KMS-11 (cell line): ENCODE measurements at regions not wholly inside any gene's neighbourhood (a gene's known extent, or its start where the extent isn't known, plus 50 kb on each side); places are given as distances from the start of the nearest gene placed in this dataset.

Source experiments
- H2AFZ ChIP-seq: fragments of 200-600 bp; sonication (generic); 2 replicates; pipeline ENCODE4 v1.6.1; 2016; ENCODE audit warnings: antibody characterized with exemption, mixed run types, low read depth
- H3K27ac ChIP-seq: fragments of 200-600 bp; sonication (generic); 2 replicates; pipeline ENCODE4 v1.6.1; 2016; ENCODE audit warnings: mild to moderate bottlenecking, mixed run types
- H3K27me3 ChIP-seq: fragments of 200-600 bp; sonication (generic); 2 replicates; pipeline ENCODE4 v1.6.1; 2017; ENCODE audit warnings: mild to moderate bottlenecking, low read depth, mixed run types, moderate library complexity; ENCODE audit not compliant: insufficient read depth
- H3K36me3 ChIP-seq: fragments of 200-600 bp; sonication (generic); 2 replicates; pipeline ENCODE4 v1.6.1; 2017; ENCODE audit warnings: mild to moderate bottlenecking, mixed run types; ENCODE audit not compliant: insufficient read depth
- H3K4me1 ChIP-seq: fragments of 200-600 bp; sonication (generic); 2 replicates; pipeline ENCODE4 v1.6.1; 2016; ENCODE audit warnings: mild to moderate bottlenecking, low read depth, mixed run types; ENCODE audit not compliant: poor library complexity, severe bottlenecking
- H3K4me2 ChIP-seq: fragments of 200-600 bp; sonication (generic); 2 replicates; pipeline ENCODE4 v1.7.0; 2016; ENCODE audit warnings: mild to moderate bottlenecking, mixed run types
- H3K4me3 ChIP-seq: fragments of 200-600 bp; sonication (generic); IDR thresholded peaks from 2 replicates; pipeline ENCODE4 v1.6.1; 2017; ENCODE audit warnings: low read depth, low read length, mixed read lengths; ENCODE audit not compliant: insufficient read depth
- H3K79me2 ChIP-seq: fragments of 200-600 bp; sonication (generic); 2 replicates; pipeline ENCODE4 v1.6.1; 2016; ENCODE audit warnings: low read depth, mixed run types; ENCODE audit not compliant: insufficient read depth
- H3K9ac ChIP-seq: fragments of 200-600 bp; sonication (generic); 2 replicates; pipeline ENCODE4 v1.6.1; 2016; ENCODE audit warnings: mild to moderate bottlenecking, mixed run types
- H4K20me1 ChIP-seq: fragments of 200-600 bp; sonication (generic); 2 replicates; pipeline ENCODE4 v1.6.1; 2016; ENCODE audit warnings: mild to moderate bottlenecking, mixed run types; ENCODE audit not compliant: insufficient read depth
- TF ChIP-seq, protein P1 (sequence below): fragments of 200-600 bp; sonication (generic); conservative IDR thresholded peaks from 2 replicates; pipeline ENCODE4 v1.6.1; 2017; ENCODE audit warnings: low read depth, mild to moderate bottlenecking, antibody characterized with exemption, low read length, moderate library complexity, mixed read lengths

DNA sequence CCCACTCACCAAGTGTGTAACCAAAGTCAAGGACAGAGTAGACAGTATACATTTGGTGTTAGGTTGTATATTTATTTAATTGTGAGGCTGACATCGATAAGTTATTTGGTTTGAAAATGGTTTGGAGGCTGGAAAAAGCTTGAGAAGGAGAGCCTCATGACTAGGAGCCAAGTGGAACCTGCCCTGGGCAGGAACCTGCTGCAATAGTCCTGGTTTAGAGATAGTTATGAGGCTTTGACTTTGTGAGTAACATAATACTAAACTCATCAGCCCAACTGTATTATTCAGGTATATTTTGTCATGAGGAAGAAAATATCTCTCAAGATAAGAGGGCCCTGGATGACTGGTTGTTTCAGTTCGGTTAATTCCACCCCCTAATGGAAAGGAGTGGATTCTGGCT, 234.3 kb upstream of the CYRIA start:
- no peaks in the 10 kb centered on the region for H3K27me3 ChIP-seq
- no peaks in the 10 kb centered on the region for H3K36me3 ChIP-seq
- TF ChIP-seq, protein P1, sequence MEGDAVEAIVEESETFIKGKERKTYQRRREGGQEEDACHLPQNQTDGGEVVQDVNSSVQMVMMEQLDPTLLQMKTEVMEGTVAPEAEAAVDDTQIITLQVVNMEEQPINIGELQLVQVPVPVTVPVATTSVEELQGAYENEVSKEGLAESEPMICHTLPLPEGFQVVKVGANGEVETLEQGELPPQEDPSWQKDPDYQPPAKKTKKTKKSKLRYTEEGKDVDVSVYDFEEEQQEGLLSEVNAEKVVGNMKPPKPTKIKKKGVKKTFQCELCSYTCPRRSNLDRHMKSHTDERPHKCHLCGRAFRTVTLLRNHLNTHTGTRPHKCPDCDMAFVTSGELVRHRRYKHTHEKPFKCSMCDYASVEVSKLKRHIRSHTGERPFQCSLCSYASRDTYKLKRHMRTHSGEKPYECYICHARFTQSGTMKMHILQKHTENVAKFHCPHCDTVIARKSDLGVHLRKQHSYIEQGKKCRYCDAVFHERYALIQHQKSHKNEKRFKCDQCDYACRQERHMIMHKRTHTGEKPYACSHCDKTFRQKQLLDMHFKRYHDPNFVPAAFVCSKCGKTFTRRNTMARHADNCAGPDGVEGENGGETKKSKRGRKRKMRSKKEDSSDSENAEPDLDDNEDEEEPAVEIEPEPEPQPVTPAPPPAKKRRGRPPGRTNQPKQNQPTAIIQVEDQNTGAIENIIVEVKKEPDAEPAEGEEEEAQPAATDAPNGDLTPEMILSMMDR = no peak
- no peaks in the 10 kb centered on the region for H4K20me1 ChIP-seq
- H3K4me1 ChIP-seq = no peaks in the 10 kb centered on the region
- no peak overlapping the region for H3K27ac ChIP-seq
- no peak overlapping the region for H2AFZ ChIP-seq
- no peak overlapping the region for H3K9ac ChIP-seq
- H3K4me3 ChIP-seq = no peak overlapping the region
- no peaks in the 10 kb centered on the region for H3K79me2 ChIP-seq
- H3K4me2 ChIP-seq = no peak overlapping the region

DNA sequence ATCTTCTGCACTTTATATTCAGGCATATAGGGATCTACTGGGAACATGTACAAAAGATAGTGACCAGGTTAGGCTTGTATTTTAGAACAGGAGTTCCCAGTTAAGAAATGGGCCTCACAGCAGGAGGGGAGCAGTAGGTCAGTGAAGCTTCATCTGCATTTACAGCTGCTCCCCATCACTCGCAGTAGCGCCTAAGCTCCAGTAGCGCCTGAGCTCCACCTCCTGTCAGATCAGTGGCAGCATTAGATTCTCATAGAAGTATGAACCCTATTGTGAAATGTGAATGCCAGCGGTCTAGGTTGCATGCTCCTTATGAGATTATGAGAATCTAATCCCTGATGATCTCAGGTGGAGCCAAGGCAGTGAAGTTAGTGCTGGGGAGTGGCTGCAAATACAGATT, 224.4 kb upstream of the CYRIA start:
- TF ChIP-seq, protein P1 = no peak
- Histone ChIP-seq H3K4me2 (no peak overlapping the region), H3K27me3 (no peaks in the 10 kb centered on the region), H3K79me2 (no peaks in the 10 kb centered on the region), H4K20me1 (no peaks in the 10 kb centered on the region), H3K9ac (no peak overlapping the region), H3K27ac (no peak overlapping the region), H3K36me3 (no peaks in the 10 kb centered on the region), H3K4me1 (no peaks in the 10 kb centered on the region), H2AFZ (no peak overlapping the region), H3K4me3 (no peak overlapping the region)

DNA sequence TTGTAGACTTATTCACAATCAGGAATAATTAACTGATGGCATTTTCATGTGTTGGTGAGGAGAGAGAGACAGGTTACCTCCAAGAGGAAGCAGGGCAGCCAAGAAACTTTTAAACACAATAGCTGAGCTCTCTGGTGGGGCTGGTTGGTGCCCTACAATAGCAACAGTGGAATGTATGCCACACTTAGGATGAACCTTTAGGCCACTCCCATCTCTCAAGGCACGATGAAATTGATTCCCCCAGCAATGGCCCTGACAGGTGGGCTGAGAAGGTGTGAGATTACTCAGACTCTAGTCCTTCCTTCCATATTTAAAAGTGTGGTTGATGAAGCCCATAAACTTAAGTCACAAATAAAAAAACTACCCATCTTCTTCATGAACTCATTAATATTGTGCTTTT, 219.4 kb upstream of the CYRIA start:
- TF ChIP-seq, protein P1 = no peak
- H3K4me2 ChIP-seq = no peak overlapping the region
- no peaks in the 10 kb centered on the region for H3K4me1 ChIP-seq
- no peak overlapping the region for H3K9ac ChIP-seq
- H3K36me3 ChIP-seq = no peaks in the 10 kb centered on the region
- H3K27ac ChIP-seq = no peak overlapping the region
- H2AFZ ChIP-seq = no peak overlapping the region
- no peak overlapping the region for H3K4me3 ChIP-seq
- H3K79me2 ChIP-seq = no peaks in the 10 kb centered on the region
- H3K27me3 ChIP-seq = no peaks in the 10 kb centered on the region
- no peaks in the 10 kb centered on the region for H4K20me1 ChIP-seq

DNA sequence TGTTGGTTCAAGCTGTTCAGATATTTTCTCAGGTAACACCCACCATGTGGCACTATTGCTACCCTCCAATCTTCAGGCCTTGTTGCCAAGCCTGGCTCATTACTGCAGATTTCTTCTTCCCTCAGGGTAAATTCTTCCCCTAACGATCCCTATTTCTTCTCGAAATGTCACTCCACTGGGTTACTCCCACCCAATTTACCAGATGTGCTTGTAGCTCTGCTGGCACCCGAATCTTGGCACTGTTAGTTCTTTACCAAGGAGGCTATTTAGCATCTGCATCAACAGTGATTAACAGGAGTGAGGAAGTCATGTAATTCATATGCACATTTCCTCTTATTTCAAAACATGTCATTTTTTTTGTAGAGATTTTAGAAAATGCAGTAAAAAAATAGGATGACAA, 217.1 kb upstream of the CYRIA start:
- Histone ChIP-seq H3K27me3 (no peaks in the 10 kb centered on the region), H3K79me2 (no peaks in the 10 kb centered on the region), H4K20me1 (no peaks in the 10 kb centered on the region), H3K27ac (no peak overlapping the region), H2AFZ (no peak overlapping the region), H3K4me3 (no peak overlapping the region), H3K4me2 (no peak overlapping the region), H3K9ac (no peak overlapping the region), H3K36me3 (no peaks in the 10 kb centered on the region), H3K4me1 (no peaks in the 10 kb centered on the region)
- TF ChIP-seq, protein P1 = no peak

DNA sequence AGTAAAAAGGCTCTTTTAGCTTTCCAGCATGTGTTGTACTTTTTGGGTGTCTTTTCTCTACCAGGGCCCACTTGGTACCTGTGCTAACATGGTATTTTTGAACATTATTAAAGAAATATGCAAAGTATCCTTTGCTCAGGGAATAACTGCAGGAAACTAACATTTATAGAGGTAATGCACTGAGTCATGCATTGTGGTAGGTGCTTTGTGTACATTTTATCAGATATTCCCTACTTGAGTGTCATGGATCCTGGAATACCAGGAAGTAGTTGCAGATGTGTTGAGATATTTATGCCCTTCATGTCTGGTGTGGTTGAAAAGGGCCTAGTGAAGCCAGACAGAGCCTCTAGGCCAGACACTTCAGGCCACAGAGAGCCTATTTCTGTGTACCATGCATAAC, 215.5 kb upstream of the CYRIA start:
- H4K20me1 ChIP-seq = no peaks in the 10 kb centered on the region
- no peaks in the 10 kb centered on the region for H3K79me2 ChIP-seq
- no peaks in the 10 kb centered on the region for H3K27me3 ChIP-seq
- no peaks in the 10 kb centered on the region for H3K36me3 ChIP-seq
- H2AFZ ChIP-seq = no peak overlapping the region
- H3K27ac ChIP-seq = no peak overlapping the region
- H3K9ac ChIP-seq = no peak overlapping the region
- TF ChIP-seq, protein P1 = no peak
- H3K4me2 ChIP-seq = no peak overlapping the region
- no peaks in the 10 kb centered on the region for H3K4me1 ChIP-seq
- H3K4me3 ChIP-seq = no peak overlapping the region
